ENCODE measurements at regions not wholly inside any gene's neighbourhood (a gene's known extent, or its start where the extent isn't known, plus 50 kb on each side); places are given as distances from the start of the nearest gene placed in this dataset.

DNA sequence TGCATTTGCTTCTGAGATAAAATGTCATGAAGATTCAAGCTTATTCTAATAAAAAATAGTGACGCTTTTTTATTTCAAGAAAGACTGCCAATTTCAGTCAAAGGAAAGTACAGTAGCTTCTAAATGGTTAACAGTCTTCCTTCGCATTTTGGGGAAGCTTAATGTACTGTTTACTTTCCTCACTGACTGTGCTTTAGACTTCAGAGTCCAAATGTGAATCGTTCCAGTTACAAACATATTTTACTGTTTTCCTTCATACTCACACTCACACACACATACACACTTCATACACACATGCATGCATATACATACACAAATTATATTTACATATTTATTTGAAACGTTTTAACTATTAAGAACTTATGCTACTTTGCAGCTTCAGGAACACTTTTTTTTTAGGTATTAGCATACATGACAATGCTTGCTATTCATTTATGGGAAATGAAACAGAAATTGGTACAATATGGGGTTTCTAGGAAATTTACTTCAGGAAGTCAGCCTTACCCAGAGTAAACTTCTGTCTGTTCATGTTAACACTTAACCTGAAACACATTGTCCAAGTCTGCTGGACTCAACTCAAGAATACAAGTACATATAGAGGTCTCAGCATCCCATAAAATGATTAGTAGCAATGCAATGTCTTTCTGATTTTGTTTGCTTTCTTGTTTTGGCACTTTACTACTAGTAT lies 145.4 kb downstream of the RPS12 start:
- Histone ChIP-seq H3K27me3 (no peaks in the 10 kb centered on the region), H3K4me3 (no peak overlapping the region)

DNA sequence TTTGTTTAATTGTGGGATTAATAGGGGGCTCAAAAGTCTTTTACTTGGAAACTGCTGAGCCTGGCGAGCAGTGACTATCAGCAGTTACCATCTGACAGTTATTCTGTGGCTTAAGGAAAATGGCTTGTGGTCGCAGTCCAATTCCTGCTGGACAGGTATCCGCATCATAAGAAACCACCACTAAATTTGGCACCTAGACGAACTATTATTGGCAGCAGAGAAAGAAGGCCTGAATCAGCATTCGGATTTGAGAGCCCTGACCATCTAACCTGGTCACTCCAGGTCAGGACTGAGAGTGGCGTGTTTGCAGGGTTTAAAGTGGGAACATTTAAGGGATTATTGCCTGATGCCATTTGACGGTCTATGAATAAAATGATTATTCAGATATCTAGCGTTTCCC lies 146.4 kb downstream of the RPS12 start:
- Histone ChIP-seq H3K36me3 (no peaks in the 10 kb centered on the region), H3K4me1 (peaks cover 18% of the 10 kb centered on the region), H3K27me3 (no peaks in the 10 kb centered on the region), H3K27ac (no peak overlapping the region), H3K4me3 (no peak overlapping the region), H3K9me3 (replicated peaks) (no peaks in the 10 kb centered on the region)
- no peak for DNase-seq

More for the DNA sequence above, 145.4 kb downstream of the RPS12 start:
- DNase-seq = no peak
- no peak overlapping the region for H3K27ac ChIP-seq
- H3K36me3 ChIP-seq = no peaks in the 10 kb centered on the region
- peaks cover 13% of the 10 kb centered on the region for H3K4me1 ChIP-seq
- H3K9me3 ChIP-seq (replicated peaks) = no peaks in the 10 kb centered on the region

DNA sequence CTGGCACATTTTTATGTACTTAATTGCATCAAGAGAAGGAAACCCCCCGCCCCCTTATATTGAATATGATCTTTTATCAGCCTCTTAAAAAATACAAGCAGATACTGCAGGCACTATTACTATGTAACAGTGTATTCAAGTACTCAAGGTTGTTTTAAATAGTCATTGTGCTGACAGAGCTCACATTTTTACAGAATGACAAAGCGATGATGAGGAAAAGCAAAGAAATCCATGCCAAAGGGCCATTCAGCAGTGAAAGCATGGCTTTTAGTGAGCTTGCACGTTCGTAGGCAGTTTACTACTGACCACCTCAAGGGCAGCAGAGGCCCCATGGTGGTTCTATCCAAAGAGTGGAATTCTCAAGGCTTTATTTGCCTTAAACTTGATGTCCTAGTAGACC lies 146.8 kb downstream of the RPS12 start:
- Histone ChIP-seq H3K27ac (no peak overlapping the region), H3K4me1 (peaks cover 18% of the 10 kb centered on the region), H3K36me3 (no peaks in the 10 kb centered on the region), H3K9me3 (replicated peaks) (no peaks in the 10 kb centered on the region), H3K27me3 (no peaks in the 10 kb centered on the region), H3K4me3 (no peak overlapping the region)
- no peak for DNase-seq

DNA sequence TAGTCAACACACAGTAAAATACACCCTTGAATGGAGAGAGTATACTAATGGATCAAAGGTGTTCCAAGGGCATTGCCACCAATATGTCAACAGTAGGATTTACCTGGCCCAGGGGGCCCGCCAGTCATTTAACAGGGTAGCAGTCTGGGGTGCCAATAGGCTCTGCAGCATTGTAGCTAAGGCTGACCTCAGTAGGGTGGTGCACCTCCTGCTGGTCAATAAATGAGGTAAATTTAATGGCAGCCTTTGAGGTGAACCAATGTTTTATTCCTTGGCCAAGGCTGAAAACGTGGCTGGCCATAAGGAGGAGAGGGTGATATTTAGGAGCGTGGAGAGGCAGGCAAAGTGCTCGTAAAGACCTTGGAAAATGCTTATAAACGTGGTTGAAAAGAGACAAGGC lies 147.2 kb downstream of the RPS12 start:
- DNase-seq = no peak
- Histone ChIP-seq H3K27ac (no peak overlapping the region), H3K36me3 (no peaks in the 10 kb centered on the region), H3K27me3 (no peaks in the 10 kb centered on the region), H3K4me1 (peaks cover 18% of the 10 kb centered on the region), H3K4me3 (no peak overlapping the region), H3K9me3 (replicated peaks) (no peaks in the 10 kb centered on the region)

DNA sequence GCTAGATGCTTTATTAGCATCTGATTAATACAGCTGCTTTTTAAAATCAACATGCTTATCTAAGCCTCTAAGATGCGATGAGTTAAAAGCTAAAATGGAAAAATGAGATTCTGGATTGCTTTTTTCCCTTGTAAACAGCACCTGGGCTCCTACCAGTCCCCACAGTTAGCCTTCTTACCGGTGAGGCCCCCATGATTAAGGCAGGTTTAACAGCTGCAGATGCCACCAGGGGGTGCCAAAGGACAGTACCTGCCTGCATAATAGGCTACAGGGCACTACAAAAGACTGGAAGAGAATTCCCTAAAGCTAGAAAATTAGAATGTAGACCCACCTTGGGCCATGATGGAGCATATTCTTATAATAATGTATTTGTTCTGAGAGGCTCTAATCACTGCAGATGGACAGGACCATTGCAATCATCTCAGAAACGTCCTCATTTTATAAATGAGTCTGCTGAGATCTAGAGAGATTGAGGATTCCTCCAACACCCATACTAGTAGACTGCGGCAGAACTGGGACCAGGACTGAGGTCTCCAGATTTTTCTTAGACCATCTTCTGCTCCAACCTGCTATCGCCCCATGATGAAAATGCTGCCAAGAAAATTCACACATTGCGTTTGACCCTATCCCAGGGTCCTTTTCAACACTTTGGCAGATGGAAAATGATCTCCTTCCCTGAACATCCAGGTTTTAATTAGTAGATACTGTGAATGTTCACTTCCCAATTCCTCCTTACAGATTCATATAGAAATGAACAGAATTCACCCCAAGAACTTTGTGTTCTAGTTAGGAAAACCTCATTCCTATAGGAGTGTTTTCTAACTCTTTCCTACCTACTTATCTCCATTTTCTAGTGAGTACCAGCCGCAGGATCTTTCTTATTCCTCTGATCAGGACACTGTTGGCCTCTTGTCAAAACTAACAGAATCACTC lies 148.8 kb downstream of the RPS12 start:
- Histone ChIP-seq H3K4me3 (no peak overlapping the region), H3K4me1 (peaks cover 18% of the 10 kb centered on the region), H3K36me3 (no peaks in the 10 kb centered on the region), H3K9me3 (replicated peaks) (no peaks in the 10 kb centered on the region), H3K27me3 (no peaks in the 10 kb centered on the region), H3K27ac (peak overlapping the region; percentile 77)
- DNase-seq = peak; percentile 84 to 93

DNA sequence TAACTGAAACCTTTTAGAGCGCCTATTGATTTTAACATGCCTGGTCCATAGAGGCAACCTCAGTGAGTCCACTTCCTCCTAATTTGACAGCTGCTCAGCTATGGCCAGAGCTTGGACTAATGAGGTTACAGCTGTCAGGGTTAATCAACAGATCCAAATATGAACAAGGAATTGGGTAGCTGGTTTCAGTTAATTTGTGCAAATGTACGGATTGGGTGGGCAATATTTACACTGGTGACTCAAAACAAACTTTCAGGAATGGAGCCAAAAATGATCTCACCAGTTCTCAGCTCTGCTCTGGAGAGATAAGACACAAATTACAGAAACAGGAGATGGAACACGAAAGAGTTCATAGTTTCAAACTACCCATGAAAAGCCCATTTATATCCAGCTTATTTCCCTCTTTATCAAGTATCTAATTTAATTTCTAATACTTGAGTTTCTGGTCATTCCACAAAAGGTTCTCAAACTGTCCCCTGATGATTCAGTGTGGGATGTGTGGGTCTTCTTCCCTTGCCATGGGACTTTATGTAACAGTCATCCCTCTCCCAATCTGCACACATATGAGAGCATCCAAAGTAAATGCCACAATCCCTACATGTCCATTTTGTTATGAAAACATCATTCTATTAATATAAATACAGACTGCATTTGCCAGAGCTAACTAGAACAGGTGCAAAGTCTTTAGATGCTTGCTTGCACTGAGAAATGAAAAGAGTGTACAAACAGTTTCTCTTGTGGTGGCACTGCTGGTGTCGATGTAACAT lies 149.9 kb downstream of the RPS12 start:
- DNase-seq = peak; percentile 77 to 96
- Histone ChIP-seq H3K4me3 (peak overlapping the region; percentile 15), H3K36me3 (no peaks in the 10 kb centered on the region), H3K27ac (peak overlapping the region; percentile 77), H3K27me3 (no peaks in the 10 kb centered on the region), H3K4me1 (peaks cover 22% of the 10 kb centered on the region), H3K9me3 (replicated peaks) (no peaks in the 10 kb centered on the region)

DNA sequence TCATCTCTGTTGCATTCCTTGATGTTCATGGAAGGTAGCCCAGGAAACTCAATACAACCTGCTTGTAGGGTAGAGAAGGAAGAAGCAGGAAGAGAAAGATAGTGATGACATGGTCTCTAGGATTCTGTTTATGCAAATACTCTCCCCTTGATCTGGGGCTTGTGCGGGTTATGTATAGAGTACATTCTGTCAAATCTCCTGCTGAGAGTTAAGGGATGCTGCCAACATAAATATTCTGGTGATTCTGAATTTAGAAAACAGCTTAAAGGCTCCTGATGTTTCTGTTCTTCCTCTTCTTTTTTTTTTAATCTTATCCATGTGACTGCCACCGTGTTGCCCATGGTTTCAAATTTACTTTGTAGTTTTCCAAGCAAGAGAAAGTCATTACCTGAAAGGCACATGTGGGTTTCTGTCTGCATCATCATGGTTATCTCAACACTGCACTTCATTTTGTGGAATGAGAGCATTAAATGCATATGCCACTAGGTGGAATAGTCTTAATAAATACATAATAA lies 150.6 kb downstream of the RPS12 start:
- no peaks in the 10 kb centered on the region for H3K27me3 ChIP-seq
- H3K27ac ChIP-seq = peak overlapping the region; percentile 77
- peak in 1 of 2 experiments; percentile 62 for DNase-seq
- no peaks in the 10 kb centered on the region for H3K36me3 ChIP-seq
- peak overlapping the region; percentile 15 for H3K4me3 ChIP-seq
- no peaks in the 10 kb centered on the region for H3K9me3 ChIP-seq (replicated peaks)
- H3K4me1 ChIP-seq = peaks cover 28% of the 10 kb centered on the region

DNA sequence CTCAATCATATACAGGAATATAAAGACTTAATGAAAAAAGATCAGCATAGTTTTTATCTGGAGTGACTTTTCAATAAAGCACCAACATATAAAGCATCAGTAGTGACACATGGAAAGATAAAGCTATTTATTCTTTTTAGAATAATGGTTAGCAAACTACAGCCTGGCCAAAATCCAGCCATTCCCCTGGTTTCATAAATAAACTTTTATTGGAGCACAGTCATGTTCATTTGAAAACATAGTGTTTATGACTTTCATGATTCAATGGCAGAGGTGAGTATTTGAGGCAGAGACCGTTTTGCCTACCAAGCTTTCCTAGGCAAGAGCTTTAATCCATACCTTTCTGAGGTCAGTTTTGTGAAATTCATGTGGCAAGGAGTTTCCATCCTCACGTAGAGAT lies 153.5 kb downstream of the RPS12 start:
- Histone ChIP-seq H3K36me3 (no peaks in the 10 kb centered on the region), H3K27ac (no peak overlapping the region), H3K9me3 (replicated peaks) (no peaks in the 10 kb centered on the region), H3K4me3 (no peak overlapping the region), H3K27me3 (no peaks in the 10 kb centered on the region), H3K4me1 (peaks cover 49% of the 10 kb centered on the region)
- no peak for DNase-seq

DNA sequence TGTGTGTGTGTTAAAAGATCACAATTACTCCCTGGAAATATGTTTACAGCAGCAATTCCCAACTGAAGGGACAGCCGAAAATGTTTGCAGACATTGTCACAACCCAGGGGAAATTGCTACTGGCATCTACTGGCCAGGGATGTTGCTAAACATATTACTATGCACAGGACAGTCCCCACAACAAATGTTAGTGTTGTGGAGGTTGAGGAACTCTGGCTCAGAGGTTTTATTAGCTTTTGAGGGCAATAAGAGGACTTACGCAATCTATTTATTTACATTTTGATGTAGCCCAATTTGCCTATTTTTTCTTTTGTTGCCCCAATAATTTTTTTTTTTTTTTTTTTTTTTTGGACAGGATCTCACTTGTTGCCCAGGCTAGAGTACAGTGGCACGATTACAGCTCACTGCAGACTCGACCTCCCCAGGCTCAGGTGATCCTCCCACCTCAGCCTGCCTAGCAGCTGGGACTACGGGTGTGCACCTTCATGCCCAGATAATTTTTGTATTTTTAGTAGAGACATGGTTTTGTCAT lies 154.1 kb downstream of the RPS12 start:
- Histone ChIP-seq H3K4me3 (no peak overlapping the region), H3K27me3 (no peaks in the 10 kb centered on the region), H3K36me3 (no peaks in the 10 kb centered on the region), H3K27ac (no peak overlapping the region), H3K9me3 (replicated peaks) (no peaks in the 10 kb centered on the region), H3K4me1 (peaks cover 50% of the 10 kb centered on the region)
- no peak for DNase-seq

DNA sequence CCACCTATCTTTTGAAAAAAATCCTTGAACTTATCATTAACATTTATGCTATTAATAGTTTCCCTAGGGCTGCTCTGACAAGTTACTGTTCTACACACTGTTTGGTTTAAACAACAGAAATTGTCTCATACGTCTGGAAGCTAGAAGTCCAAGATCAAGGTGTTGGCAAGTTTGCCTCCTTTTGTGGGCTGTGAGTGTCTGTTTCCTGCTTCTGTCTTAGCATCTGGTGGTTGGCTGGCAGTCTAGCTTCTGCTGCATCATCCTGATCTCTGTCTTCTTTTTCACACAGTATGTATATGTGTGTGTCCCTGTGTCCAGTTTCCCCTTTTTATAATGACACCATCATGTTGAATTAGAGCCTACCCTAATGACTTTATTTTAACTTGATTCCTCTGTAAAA lies 154.8 kb downstream of the RPS12 start:
- Histone ChIP-seq H3K27ac (no peak overlapping the region), H3K4me1 (peaks cover 52% of the 10 kb centered on the region), H3K9me3 (replicated peaks) (no peaks in the 10 kb centered on the region), H3K36me3 (no peaks in the 10 kb centered on the region), H3K4me3 (no peak overlapping the region), H3K27me3 (no peaks in the 10 kb centered on the region)
- DNase-seq = peak in 1 of 2 experiments; percentile 30

DNA sequence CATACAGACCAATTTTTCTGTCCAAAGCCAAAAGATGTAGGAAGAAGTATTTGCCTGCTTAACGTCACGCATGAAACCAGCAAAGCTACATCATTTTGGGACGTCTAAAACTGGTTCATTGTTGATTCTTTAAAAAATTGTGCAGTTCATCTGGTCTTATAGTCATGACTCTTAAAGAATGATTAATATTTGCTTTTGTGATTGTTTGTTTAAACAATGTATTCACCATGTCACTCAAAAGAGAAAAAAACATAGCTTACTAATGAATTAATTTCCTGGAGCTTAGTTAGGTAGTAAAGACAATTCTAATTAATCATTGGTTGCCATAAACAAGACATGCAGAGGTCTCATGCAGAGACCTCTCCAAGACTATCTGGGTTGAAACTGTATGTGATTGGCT lies 157.3 kb downstream of the RPS12 start:
- Histone ChIP-seq H3K27ac (no peak overlapping the region), H3K9me3 (replicated peaks) (no peaks in the 10 kb centered on the region), H3K4me3 (no peak overlapping the region), H3K4me1 (peaks cover 42% of the 10 kb centered on the region), H3K27me3 (no peaks in the 10 kb centered on the region), H3K36me3 (no peaks in the 10 kb centered on the region)
- DNase-seq = no peak

DNA sequence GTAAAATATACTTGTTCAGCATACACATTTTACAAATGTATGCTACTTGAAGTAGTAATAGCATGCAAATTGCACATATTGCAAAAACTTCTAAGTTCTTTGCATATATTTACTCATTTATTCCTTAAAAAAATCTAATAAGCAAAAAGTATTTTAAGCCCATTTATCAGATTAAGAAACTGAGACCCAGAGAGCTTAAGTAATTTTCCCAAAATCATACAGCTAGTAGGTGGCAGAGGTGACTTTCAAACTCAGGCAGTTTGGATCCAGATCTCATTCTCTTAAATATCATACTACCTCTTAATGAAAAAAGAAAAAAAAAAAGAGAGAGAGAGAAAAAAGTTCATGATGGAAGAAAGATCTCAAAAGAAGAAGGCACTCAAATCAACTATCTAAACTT lies 157.9 kb downstream of the RPS12 start:
- H3K27me3 ChIP-seq = no peaks in the 10 kb centered on the region
- H3K9me3 ChIP-seq (replicated peaks) = no peaks in the 10 kb centered on the region
- H3K4me1 ChIP-seq = peaks cover 42% of the 10 kb centered on the region
- no peak for DNase-seq
- no peaks in the 10 kb centered on the region for H3K36me3 ChIP-seq
- H3K27ac ChIP-seq = peak overlapping the region; percentile 97
- no peak overlapping the region for H3K4me3 ChIP-seq

DNA sequence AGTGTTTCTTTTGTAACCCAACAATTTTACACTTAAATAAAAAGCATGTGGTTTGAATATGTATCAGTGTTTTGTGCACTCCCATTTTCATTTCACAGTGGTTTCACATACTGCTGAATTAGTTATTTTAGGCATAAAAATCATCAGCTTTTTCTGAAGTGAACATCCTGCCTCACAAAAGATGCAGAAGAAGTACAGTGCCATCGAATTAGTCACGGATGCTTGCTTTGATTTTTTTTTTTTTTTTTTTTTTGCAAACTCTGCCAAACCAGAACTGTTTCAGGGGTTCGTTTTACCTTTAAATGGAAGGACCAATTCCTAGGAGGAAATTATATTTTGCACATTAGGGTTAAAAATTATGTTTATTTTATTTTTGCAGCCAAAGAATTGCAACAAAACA lies 158.6 kb downstream of the RPS12 start:
- H3K9me3 ChIP-seq (replicated peaks) = no peaks in the 10 kb centered on the region
- H3K27ac ChIP-seq = peak overlapping the region; percentile 97
- H3K4me3 ChIP-seq = peak overlapping the region; percentile 45
- no peaks in the 10 kb centered on the region for H3K36me3 ChIP-seq
- H3K27me3 ChIP-seq = no peaks in the 10 kb centered on the region
- peaks cover 42% of the 10 kb centered on the region for H3K4me1 ChIP-seq
- DNase-seq = peak; percentile 40 to 83

DNA sequence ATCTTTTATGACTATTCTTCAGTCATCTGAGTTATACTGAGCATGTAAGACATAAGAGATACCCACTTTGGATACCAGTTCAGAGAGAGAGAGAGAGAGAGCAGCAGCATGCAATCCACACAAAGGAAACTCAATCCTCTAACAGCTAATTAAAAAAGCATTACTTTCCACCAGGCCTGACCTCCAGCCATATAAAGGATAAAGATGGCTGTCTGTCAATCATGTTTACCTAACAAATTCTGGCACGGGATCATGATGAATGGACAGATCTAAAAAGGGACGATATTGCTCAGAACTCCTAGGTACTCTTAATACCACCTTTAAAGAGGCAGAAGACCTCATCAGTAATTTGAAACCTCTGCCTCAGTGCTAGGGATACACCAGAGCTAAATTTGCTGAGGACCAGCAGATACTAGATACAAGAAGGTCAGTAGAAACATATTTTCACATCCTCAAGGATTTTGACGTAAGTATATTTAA lies 159.2 kb downstream of the RPS12 start:
- H3K9me3 ChIP-seq (replicated peaks) = no peaks in the 10 kb centered on the region
- H3K27ac ChIP-seq = peak overlapping the region; percentile 97
- peaks cover 42% of the 10 kb centered on the region for H3K4me1 ChIP-seq
- peak; percentile 29 to 79 for DNase-seq
- peak overlapping the region; percentile 45 for H3K4me3 ChIP-seq
- H3K36me3 ChIP-seq = no peaks in the 10 kb centered on the region
- no peaks in the 10 kb centered on the region for H3K27me3 ChIP-seq

Measured in SJCRH30 (cell line).